ENCODE measurements at regions not wholly inside any gene's neighbourhood (a gene's known extent, or its start where the extent isn't known, plus 50 kb on each side); places are given as distances from the start of the nearest gene placed in this dataset.

- TF ChIP-seq CTCF (IDR thresholded peaks at IDR 0.05; ENCODE audit: low read length) (no peak), EZH2 (IDR thresholded peaks at IDR 0.05; ENCODE audit: borderline replicate concordance, low read length) (no peak)
Measured at GRCh38 chr1:235004840-235005391, 123.7 kb downstream of the TOMM20 start.
